ENCODE measurements at regions not wholly inside any gene's neighbourhood (a gene's known extent, or its start where the extent isn't known, plus 50 kb on each side); places are given as distances from the start of the nearest gene placed in this dataset.

GRCh38 chr10:113971349-113971973 is 72.2 kb upstream of the ADRB1 start:
- TF ChIP-seq CTCF (IDR thresholded peaks at IDR 0.05 in 2 of 3, conservative IDR thresholded peaks at IDR 0.05 in 1 of 3; ENCODE audit: borderline replicate concordance in 1 of 3, insufficient read depth in 1 of 3, low read depth in 2 of 3, low read length in 2 of 3) (no peak), POLR2A (IDR thresholded peaks at IDR 0.05; ENCODE audit: borderline replicate concordance, extremely low read depth, insufficient read depth, insufficient read length) (no peak), SRF (IDR thresholded peaks at IDR 0.05; ENCODE audit: low read depth) (no peak), MAX (IDR thresholded peaks at IDR 0.05) (no peak), RAD21 (IDR thresholded peaks at IDR 0.05; ENCODE audit: low read depth) (no peak), ZBTB33 (IDR thresholded peaks at IDR 0.05; ENCODE audit: extremely low read depth, insufficient replicate concordance, low read length) (no peak), YY1 (IDR thresholded peaks at IDR 0.05; ENCODE audit: extremely low read depth, insufficient replicate concordance, low read depth, low read length) (no peak), EZH2 (IDR thresholded peaks at IDR 0.05) (no peak), ELF1 (IDR thresholded peaks at IDR 0.05; ENCODE audit: borderline replicate concordance, low read depth) (no peak), REST (IDR thresholded peaks at IDR 0.05; ENCODE audit: low read depth) (no peak)
